CD4-positive, alpha-beta T cell (primary cell): ENCODE measurements at regions not wholly inside any gene's neighbourhood (a gene's known extent, or its start where the extent isn't known, plus 50 kb on each side); places are given as distances from the start of the nearest gene placed in this dataset.
"Not testable (repeated sequence)": the region's sequence is repeated elsewhere in the genome, so short reads cannot be mapped to it uniquely, and the experiment has no call there.

Experiments used
- ATAC-seq: fragments of 200-7000 bp; cut with Tn5 transposase; one replicate; pipeline ENCODE4 v1.10.0; 2022; ENCODE audit warnings: mild to moderate bottlenecking; ENCODE audit not compliant: poor library complexity
- CTCF ChIA-PET: fragments of 350-600 bp; sonication (Branson Sonifier 250); formaldehyde crosslinking; loops from one replicate; lab custom pipeline; 2021; ENCODE audit warnings: antibody characterized with exemption, inconsistent platforms; lab: Charles Lee
- POLR2A ChIA-PET: fragments of 350-600 bp; sonication (Branson Sonifier 250); formaldehyde crosslinking; loops from one replicate; lab custom pipeline; 2021; ENCODE audit warnings: antibody characterized with exemption, inconsistent platforms; lab: Charles Lee
- DNase-seq, 14 experiments: peaks; one replicate each; pipeline ENCODE4 v3.0.0-alpha.2; 2013 to 2020; ENCODE audit warnings: mixed read lengths in 2 of 14
- H3K27ac ChIP-seq, 2 donors: one replicate each; pipeline versions ENCODE4 v1.5.1 to v1.7.0; 2013; ENCODE audit warnings: low read length in 2 of 2, low read depth in 1 of 2, mild to moderate bottlenecking in 1 of 2
- H3K27me3 ChIP-seq, 2 experiments: 1 replicate in 1 of 2; 2 replicates in 1 of 2; pipeline versions ENCODE4 v1.6.1 to v1.7.0; 2013; ENCODE audit warnings: low read length in 2 of 2, control low read depth in 1 of 2, mild to moderate bottlenecking in 1 of 2, moderate library complexity in 1 of 2; ENCODE audit not compliant: insufficient read depth in 2 of 2, control insufficient read depth in 1 of 2
- H3K36me3 ChIP-seq: one replicate; pipeline ENCODE4 v1.6.1; 2013; ENCODE audit warnings: low read length, control low read depth; ENCODE audit not compliant: insufficient read depth
- H3K4me1 ChIP-seq: one replicate; pipeline ENCODE4 v1.6.1; 2013; ENCODE audit warnings: low read length, control low read depth; ENCODE audit not compliant: insufficient read depth
- H3K4me3 ChIP-seq: one replicate; pipeline ENCODE4 v1.5.1; 2013; ENCODE audit warnings: mild to moderate bottlenecking, low read length, moderate library complexity
- H3K9me3 ChIP-seq, 2 experiments: 1 replicate in 1 of 2; 2 replicates in 1 of 2; pipeline versions ENCODE4 v1.6.1 to v1.7.0; 2013; ENCODE audit warnings: low read length in 2 of 2, mild to moderate bottlenecking in 2 of 2, control low read depth in 1 of 2, moderate library complexity in 1 of 2; ENCODE audit not compliant: control insufficient read depth in 1 of 2, insufficient read depth in 1 of 2
- H3K27ac Mint-ChIP-seq: one replicate; pipeline ENCODE4 v1.8.0; 2020; ENCODE audit warnings: mixed read lengths
- H3K27me3 Mint-ChIP-seq: one replicate; pipeline ENCODE4 v1.8.0; 2021; ENCODE audit warnings: mixed read lengths
- H3K36me3 Mint-ChIP-seq: one replicate; pipeline ENCODE4 v1.8.0; 2021; ENCODE audit warnings: low read depth, mixed read lengths
- H3K4me1 Mint-ChIP-seq: one replicate; pipeline ENCODE4 v1.8.0; 2021; ENCODE audit warnings: low read depth, mixed read lengths
- H3K4me3 Mint-ChIP-seq: one replicate; pipeline ENCODE4 v1.8.0; 2020; ENCODE audit warnings: mild to moderate bottlenecking, mixed read lengths
- H3K9me3 Mint-ChIP-seq: one replicate; pipeline ENCODE4 v1.8.0; 2020; ENCODE audit warnings: mixed read lengths
- CTCF ChIP-seq: fragments of 200-600 bp; IDR thresholded peaks from one replicate; pipeline ENCODE4 v1.8.0; 2022; ENCODE audit warnings: antibody characterized with exemption, mild to moderate bottlenecking
- intact Hi-C, 2 experiments: fragments of 100-400 bp; cut with DNase I in 1 of 2; cut with micrococcal nuclease in 1 of 2; formaldehyde crosslinking; loops; one replicate each; pipeline versions ENCODE4 v1.15.1 to v1.9.0; 2023 to 2025; cut with DNase I, micrococcal nuclease

GRCh38 chr9:78172610-78173009, 63.3 kb upstream of the CEP78 start:
- H3K4me3 Mint-ChIP-seq: not testable (repeated sequence)

GRCh38 chr9:78171651-78172050, 64.2 kb upstream of the CEP78 start:
- intact Hi-C loops: no loop called here
- no peaks in the 10 kb centered on the region for H3K27me3 ChIP-seq
- no peak overlapping the region for H3K27ac Mint-ChIP-seq
- H3K4me3 ChIP-seq: no peak overlapping the region
- no peak overlapping the region for H3K27ac ChIP-seq
- H3K36me3 Mint-ChIP-seq: no peaks in the 10 kb centered on the region
- H3K9me3 Mint-ChIP-seq: peaks cover 4% of the 10 kb centered on the region
- ChIA-PET POLR2A (no interaction called here), CTCF (no interaction called here)
- no peaks in the 10 kb centered on the region for H3K9me3 ChIP-seq
- no peaks in the 10 kb centered on the region for H3K27me3 Mint-ChIP-seq
- ATAC-seq (no peak), DNase-seq (no peak)
- TF ChIP-seq CTCF: no peak
- no peaks in the 10 kb centered on the region for H3K4me1 Mint-ChIP-seq
- H3K36me3 ChIP-seq: no peaks in the 10 kb centered on the region
- H3K4me3 Mint-ChIP-seq: no peak overlapping the region
- no peaks in the 10 kb centered on the region for H3K4me1 ChIP-seq

More at GRCh38 chr9:78172610-78173009, 63.3 kb upstream of the CEP78 start:
- H3K27me3 Mint-ChIP-seq, H3K36me3 ChIP-seq, H3K27ac ChIP-seq, DNase-seq, H3K4me1 ChIP-seq, H3K9me3 Mint-ChIP-seq, CTCF ChIA-PET, ATAC-seq, H3K27me3 ChIP-seq, H3K36me3 Mint-ChIP-seq, H3K4me3 ChIP-seq, H3K4me1 Mint-ChIP-seq, H3K9me3 ChIP-seq, intact Hi-C loops, H3K27ac Mint-ChIP-seq, POLR2A ChIA-PET: not testable (repeated sequence)

GRCh38 chr9:78169125-78169524, 66.8 kb upstream of the CEP78 start:
- peaks cover 0 to 2% of the 10 kb centered on the region in 2 experiments for H3K9me3 ChIP-seq
- no peaks in the 10 kb centered on the region for H3K27me3 ChIP-seq
- TF ChIP-seq CTCF: no peak
- H3K4me1 ChIP-seq: no peaks in the 10 kb centered on the region
- H3K4me3 Mint-ChIP-seq: no peak overlapping the region
- intact Hi-C loops: no loop called here
- H3K27ac Mint-ChIP-seq: no peak overlapping the region
- no peak overlapping the region for H3K4me3 ChIP-seq
- no peaks in the 10 kb centered on the region for H3K27me3 Mint-ChIP-seq
- no peak overlapping the region for H3K27ac ChIP-seq
- peaks cover 9% of the 10 kb centered on the region for H3K9me3 Mint-ChIP-seq
- no peaks in the 10 kb centered on the region for H3K36me3 Mint-ChIP-seq
- H3K36me3 ChIP-seq: no peaks in the 10 kb centered on the region
- no peak for ATAC-seq
- DNase-seq: no peak
- POLR2A ChIA-PET: interaction anchor here (1.3 kb wide), 1 partner anchor 9 kb away, joined by 4 read pairs; no protein-coding TSS in a partner anchor
- CTCF ChIA-PET: interaction anchor here (0.9 kb wide), 1 partner anchor 35 kb away, joined by 3 read pairs; no protein-coding TSS in a partner anchor
- H3K4me1 Mint-ChIP-seq: no peaks in the 10 kb centered on the region

GRCh38 chr9:78167356-78167755, 68.5 kb upstream of the CEP78 start:
- CTCF ChIA-PET: no interaction called here
- ATAC-seq: no peak
- POLR2A ChIA-PET: no interaction called here
- H3K4me1 Mint-ChIP-seq: no peaks in the 10 kb centered on the region
- no peak overlapping the region for H3K27ac ChIP-seq
- no peaks in the 10 kb centered on the region for H3K36me3 ChIP-seq
- DNase-seq: no peak
- H3K4me1 ChIP-seq: no peaks in the 10 kb centered on the region
- H3K9me3 Mint-ChIP-seq: peaks cover 11% of the 10 kb centered on the region
- intact Hi-C loops: no loop called here
- no peak overlapping the region for H3K4me3 Mint-ChIP-seq
- no peaks in the 10 kb centered on the region for H3K27me3 ChIP-seq
- no peaks in the 10 kb centered on the region for H3K36me3 Mint-ChIP-seq
- H3K27me3 Mint-ChIP-seq: no peaks in the 10 kb centered on the region
- H3K9me3 ChIP-seq: peaks cover 0 to 8% of the 10 kb centered on the region in 2 experiments
- no peak overlapping the region for H3K27ac Mint-ChIP-seq
- H3K4me3 ChIP-seq: no peak overlapping the region
- no peak for TF ChIP-seq CTCF
